GM21529 (cell line): ENCODE measurements at regions not wholly inside any gene's neighbourhood (a gene's known extent, or its start where the extent isn't known, plus 50 kb on each side); places are given as distances from the start of the nearest gene placed in this dataset.

Source experiments
- ATAC-seq: cut with Tn5 transposase; IDR thresholded peaks from one replicate; pipeline ENCODE4 v1.9.1; 2021; ENCODE audit not compliant: unreplicated experiment

- ATAC-seq, result no peak
Measured at GRCh38 chr1:221099747-221100595, 220.7 kb downstream of the HLX start.

DNA sequence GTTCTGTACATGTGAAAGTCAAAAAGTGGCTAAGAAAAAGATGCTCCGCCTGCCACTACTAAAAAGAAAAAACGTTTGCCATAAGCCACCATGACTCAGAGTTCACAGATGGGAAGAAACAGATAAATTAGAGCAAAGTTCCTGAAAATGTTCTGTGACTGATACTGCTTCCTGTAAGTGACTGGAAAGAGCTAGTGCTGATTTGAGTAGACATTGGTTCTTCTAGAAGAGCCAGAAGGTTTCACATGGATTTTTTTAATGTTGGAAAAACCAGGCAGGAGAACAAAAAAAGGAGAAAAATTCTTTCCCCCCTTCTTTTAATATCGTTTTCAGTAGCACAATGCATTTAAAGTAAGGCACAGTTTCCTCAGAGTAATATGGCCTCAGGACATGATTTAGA lies 221.4 kb downstream of the HLX start:
- ATAC-seq, result no peak

DNA sequence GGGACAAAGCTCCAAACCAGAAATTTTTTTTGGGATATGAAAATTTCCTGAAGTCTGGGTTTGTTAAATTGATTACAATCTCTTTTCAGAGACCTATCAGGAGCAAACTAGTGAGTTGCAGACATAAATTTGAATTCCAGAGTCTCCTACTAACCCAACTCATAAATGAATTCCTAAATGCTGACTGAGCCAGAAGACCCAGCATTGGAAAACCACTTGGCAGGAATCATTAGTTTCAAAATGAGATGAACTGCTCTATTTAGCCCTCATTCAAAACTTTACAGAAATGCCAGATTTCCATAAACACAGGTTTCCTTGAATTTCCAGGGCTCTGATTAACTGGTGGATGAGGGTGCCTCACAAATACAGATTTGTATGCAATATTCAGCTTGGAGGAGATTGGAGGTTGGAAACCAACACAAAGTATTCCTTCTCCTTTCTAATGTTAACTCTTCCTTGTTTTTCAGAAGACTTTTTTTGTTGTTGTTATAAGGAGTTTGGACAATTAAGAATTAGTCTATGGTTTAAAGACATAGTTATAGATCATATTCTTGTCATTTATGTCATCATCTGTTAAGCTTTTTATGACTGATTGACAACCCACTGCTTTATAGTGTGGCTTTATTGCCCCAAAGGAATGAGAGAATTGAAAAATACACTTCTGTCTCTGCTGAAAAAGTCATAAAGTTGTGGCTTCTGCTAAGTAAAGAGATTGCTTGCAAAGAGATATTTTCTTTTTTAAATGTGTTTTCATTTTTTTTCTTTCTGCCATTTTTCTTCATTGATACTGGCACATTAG lies 222.8 kb downstream of the HLX start:
- no peak for ATAC-seq

GRCh38 chr1:221104596-221104995 lies 225.4 kb downstream of the HLX start:
- ATAC-seq, result no peak

- ATAC-seq, result no peak
Measured at GRCh38 chr1:221105578-221105977, 226.3 kb downstream of the HLX start.

GRCh38 chr1:221106616-221107015 lies 227.4 kb downstream of the HLX start:
- ATAC-seq, result no peak

DNA sequence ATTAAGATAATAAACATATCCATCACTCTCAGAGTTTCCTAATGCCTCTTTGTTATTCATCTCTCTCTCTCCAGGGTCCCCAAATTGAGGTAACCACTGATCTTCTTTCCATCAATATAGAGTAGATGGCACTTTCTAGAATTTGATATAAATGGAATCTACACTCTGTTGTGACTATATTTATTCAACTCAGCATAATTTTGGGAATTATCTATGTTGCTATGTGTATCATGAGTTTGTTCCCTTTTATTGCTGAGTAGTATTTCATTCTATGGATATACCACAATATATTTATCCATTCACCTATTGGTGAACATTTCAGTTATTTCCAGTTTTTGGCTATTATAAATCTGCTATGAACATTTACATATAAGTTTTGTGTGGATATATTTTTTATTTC lies 230.7 kb downstream of the HLX start:
- no peak for ATAC-seq

DNA sequence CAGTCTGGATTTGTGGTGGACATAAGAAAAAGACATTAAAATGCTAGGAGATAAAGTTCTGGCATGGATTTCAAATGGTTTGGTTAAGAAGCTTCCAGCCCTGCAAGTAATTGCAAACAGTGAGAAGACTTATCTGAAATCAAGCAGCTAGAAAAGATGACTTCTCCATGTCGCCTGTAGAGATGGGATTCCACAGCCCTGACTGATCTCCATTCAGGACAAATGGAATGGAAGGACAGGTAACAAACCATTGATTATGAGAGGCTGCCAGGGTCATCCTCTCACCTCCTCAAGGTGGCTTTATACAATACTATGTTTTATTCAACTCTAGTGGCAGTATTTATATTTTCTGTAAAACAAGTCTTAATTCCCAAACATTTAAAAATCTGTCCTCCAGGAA lies 237.9 kb downstream of the HLX start:
- ATAC-seq, result no peak

DNA sequence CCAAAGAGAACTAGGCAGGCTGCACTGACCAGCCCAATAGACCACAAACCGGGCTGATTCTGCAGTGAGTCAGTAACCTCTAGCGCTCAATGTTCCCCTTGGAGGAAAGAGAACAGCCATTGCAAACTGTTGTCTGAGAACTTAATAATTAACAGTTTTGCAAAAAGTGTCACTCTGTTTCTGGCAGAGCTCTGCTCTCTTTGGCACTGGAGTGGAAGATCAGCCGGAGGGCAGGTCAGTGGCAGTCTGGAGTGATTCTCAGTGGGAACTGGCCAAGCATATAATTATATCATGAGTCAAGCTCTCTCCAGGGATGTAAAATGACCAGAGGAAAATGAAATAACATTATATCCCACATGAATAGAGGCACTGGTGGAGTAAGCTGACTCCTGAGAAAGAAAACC lies 238.3 kb downstream of the HLX start:
- ATAC-seq, result no peak

DNA sequence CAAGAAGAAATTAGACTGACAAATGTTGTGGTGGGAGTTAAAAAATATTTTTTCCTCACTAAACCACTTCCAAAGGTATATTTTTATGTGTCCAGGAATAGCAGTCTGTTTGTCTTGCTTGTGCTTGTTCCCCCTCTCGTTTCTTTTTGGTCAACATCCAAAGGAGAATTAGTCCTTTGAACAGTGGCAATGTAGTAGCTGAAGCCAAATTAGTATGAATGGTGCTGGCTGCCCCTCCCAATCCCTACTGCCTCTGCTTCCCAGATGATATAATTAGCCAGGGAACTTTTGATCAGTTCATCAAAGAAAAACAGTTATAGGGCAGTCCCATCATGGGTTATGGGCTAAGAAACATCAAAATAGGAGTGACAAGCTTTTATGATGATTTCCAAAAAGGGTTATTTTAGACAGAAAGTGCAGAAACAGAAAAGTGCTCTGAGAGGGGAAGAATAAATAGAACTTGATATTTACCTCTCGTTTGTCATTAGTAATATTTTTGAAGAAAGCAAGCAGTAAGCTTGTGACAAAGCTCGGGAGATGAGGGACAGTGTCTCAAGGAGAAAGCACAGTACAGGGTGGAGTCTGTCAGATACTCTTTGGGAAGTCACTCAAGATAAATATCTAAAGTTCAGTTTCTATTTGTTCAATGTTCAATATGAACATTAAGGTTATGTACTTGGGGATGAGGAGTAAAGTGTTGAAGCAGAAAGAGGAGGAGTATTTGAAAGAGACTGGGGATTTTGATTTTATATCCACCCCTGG lies 239.1 kb downstream of the HLX start:
- ATAC-seq, result no peak

- no peak for ATAC-seq
Measured at GRCh38 chr1:221118938-221119320, 239.7 kb downstream of the HLX start.

GRCh38 chr1:221122501-221122900 lies 243.3 kb downstream of the HLX start:
- ATAC-seq, result no peak

DNA sequence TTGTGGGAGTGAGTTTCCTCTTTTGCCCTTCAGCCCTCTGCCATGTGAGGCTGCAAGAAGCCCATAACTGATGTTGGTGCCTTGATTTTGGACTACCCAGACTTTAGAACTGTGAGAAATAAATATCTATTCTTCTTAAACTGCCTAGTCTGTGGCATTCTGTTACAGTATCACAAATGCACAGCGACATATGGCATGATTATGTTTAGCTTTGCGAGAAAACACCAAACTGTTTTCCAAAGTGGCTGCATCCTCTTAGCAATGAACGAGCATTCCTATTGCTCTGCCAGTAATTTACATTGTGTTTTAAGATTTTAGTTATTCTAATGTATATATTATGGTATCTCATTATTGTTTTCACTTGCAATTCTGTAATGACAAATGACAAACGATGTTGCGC lies 246.7 kb downstream of the HLX start:
- no peak for ATAC-seq

GRCh38 chr1:221137666-221138065 lies 258.4 kb downstream of the HLX start:
- ATAC-seq, result no peak

DNA sequence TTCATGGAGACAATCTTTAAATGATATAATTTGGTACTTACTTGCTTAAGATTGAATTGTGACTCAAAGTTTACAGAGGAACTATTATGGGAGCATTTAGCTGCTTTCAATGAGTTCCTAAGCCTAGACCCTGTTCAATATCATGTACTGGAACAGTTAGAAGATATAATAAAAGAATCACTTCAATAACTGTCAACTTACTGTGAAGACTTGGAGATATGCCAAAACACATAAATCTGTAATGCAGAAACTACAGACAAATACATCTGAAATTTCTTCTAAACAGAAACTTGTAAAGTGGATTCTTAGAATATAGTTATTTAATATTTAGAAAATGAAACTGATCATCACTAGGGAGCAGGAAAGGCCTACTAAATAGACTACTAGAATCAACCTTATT lies 259.3 kb downstream of the HLX start:
- no peak for ATAC-seq

- ATAC-seq, result no peak
Measured at GRCh38 chr1:221139991-221140390, 260.7 kb downstream of the HLX start.

- ATAC-seq, result no peak
Measured at GRCh38 chr1:221141096-221141495, 261.9 kb downstream of the HLX start.

DNA sequence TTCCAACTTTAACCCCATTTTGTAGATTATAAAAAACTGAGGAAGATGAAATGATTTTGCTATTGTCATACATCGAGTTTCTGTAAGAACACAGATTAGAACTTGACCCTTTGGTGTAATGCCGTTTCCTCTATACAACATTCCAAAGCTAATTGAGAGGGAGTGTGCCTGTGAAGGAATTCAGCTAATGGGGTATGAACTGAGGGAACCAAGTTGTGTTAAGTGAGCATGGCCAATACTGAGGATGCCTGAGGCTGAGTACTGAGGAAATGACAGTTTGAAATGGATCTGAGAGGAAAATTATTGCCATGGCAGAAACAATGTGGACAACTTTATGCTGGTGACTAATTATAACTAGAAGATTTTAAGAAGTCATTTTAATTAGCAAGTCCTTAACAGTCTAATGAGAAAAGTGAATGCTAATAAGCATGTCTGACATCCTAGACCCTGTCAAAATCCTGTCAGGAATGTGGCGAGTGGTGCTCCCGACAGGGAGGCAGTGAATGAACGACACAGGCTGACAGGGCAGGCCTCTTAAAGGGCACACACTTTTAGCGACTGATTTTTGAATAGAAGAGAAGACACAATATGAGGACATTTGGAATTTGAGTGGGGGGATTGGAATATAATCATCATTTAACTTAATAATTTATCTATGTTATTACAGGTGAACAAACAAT lies 262.5 kb downstream of the HLX start:
- no peak for ATAC-seq

DNA sequence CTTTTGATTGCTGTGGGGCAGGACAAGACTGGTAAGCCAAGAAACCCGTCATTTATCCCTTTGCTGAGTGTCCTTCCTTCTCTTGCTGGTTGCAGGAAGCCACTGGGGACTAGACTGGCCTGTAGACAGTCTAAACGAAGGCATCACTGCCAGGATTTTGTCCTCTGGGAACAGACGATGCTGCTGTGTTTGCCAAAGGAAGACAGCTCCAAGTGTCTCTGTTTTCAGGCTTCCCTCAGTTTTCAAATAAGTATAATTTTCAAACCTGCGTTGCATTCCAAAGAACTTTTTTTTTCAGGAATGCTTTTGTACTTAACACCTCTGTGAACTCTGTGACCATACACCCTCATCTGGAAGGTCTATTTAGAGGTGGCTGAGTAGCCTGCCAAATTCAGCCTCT lies 269.4 kb downstream of the HLX start:
- ATAC-seq, result no peak

DNA sequence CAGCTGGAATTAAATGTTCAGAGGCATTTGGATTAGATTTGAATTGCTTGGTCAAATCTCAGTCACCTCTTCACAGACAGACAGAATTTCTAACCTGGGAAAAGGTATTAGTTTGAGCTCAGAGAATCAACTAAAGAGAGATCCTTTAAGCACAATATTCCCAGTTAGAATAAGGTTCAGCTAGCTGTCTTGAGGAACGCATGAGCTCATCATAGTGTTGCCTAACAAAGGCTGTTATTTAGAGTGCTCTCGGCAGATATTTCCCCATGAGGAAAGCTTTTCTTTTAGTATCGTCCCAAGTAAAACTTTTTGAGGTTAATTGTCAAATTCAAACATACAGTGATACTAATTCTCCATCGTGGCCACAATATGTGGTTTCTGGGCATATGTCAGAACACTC lies 269.9 kb downstream of the HLX start:
- no peak for ATAC-seq

DNA sequence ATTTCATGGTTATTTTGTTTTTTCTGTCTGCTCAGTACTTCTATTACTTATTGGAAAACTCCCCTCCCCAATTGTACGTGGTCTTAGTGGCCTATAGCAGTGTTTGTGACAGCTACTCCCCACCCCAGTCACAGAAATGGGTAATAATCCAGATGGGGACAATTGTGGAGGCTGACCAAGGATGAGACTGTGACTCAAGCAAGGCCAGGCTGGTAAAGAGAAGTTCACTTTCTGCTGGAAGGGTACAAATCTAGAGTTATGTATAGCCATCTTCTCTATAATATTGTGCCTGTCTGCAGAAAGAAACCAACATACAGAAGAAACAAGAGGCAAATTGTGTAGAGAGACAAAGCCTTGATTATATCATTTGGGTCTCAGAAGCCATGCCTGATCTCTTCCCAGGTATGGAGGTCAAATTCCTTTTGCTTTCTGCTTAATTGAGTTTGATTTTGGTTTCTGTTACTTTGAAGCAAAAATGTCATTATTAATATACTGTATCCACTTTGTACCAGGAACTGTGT lies 270.4 kb downstream of the HLX start:
- no peak for ATAC-seq
